ENCODE measurements at regions not wholly inside any gene's neighbourhood (a gene's known extent, or its start where the extent isn't known, plus 50 kb on each side); places are given as distances from the start of the nearest gene placed in this dataset.

- CTCF ChIA-PET, result no interaction called here
- Histone ChIP-seq H3K79me2 (ENCODE audit: control insufficient read depth, insufficient read depth, low read length) (no peaks in the 10 kb centered on the region), H3K9ac (replicated peaks; ENCODE audit: extremely low read depth, insufficient read depth, low read length) (no peak overlapping the region), H3K9me3 (replicated peaks; ENCODE audit: control insufficient read depth, insufficient read depth, low read length) (no peaks in the 10 kb centered on the region), H2AFZ (ENCODE audit: low read depth, low read length) (no peak overlapping the region), H3K9me1 (replicated peaks; ENCODE audit: control insufficient read depth, extremely low read depth, insufficient read depth, low read length) (no peaks in the 10 kb centered on the region), H3K36me3 (ENCODE audit: control insufficient read depth in 2 of 2, extremely low read depth in 1 of 2, insufficient read depth in 2 of 2, low read length in 2 of 2) (no peaks in the 10 kb centered on the region), H3K4me1 (ENCODE audit: control insufficient read depth, extremely low read depth, insufficient read depth, low read length) (no peaks in the 10 kb centered on the region), H3K4me2 (ENCODE audit: insufficient read depth, low read length) (no peak overlapping the region), H3K27me3 (ENCODE audit: control insufficient read depth in 2 of 2, insufficient read depth in 2 of 2, low read length in 2 of 2) (no peaks in the 10 kb centered on the region), H4K20me1 (replicated peaks; ENCODE audit: control insufficient read depth, extremely low read depth, insufficient read depth, low read length) (no peaks in the 10 kb centered on the region), H3K27ac (ENCODE audit: insufficient read depth, low read depth, low read length) (no peak overlapping the region), H3K4me3 (replicated peaks in 1 of 3; ENCODE audit: insufficient read depth in 1 of 3, low read depth in 1 of 3, low read length in 3 of 3) (no peak overlapping the region)
- dilution Hi-C loops (cut with MboI; ENCODE audit: extremely low pct_ligation_motif_present, low sequenced_read_pairs), result no loop called here
- FAIRE-seq (no peak), DNase-seq (ENCODE audit: low read depth, low spot score) (no peak)
- POLR2A ChIA-PET, result no interaction called here
- no peak for TF ChIP-seq CTCF (IDR thresholded peaks at IDR 0.05; ENCODE audit: extremely low read depth in 1 of 2, insufficient read depth in 1 of 2, low read depth in 1 of 2, low read length in 2 of 2)
- TF ChIP-seq FOS (IDR thresholded peaks at IDR 0.05; ENCODE audit: borderline replicate concordance, insufficient read depth, low read length), result no peak
- BruUV-seq (replicated peaks), result no TSS peak
- intact Hi-C loops (cut with micrococcal nuclease), result no loop called here
Observed at GRCh38 chr5:51082741-51083140, 300.5 kb upstream of the ISL1 start.

GRCh38 chr5:51091816-51092215 is 291.4 kb upstream of the ISL1 start:
- Histone ChIP-seq H3K9me3 (replicated peaks; ENCODE audit: control insufficient read depth, insufficient read depth, low read length) (peaks cover 2% of the 10 kb centered on the region), H3K27ac (ENCODE audit: insufficient read depth, low read depth, low read length) (no peak overlapping the region), H2AFZ (ENCODE audit: low read depth, low read length) (no peak overlapping the region), H3K9me1 (replicated peaks; ENCODE audit: control insufficient read depth, extremely low read depth, insufficient read depth, low read length) (no peaks in the 10 kb centered on the region), H4K20me1 (replicated peaks; ENCODE audit: control insufficient read depth, extremely low read depth, insufficient read depth, low read length) (no peaks in the 10 kb centered on the region), H3K4me3 (replicated peaks in 1 of 3; ENCODE audit: insufficient read depth in 1 of 3, low read depth in 1 of 3, low read length in 3 of 3) (no peak overlapping the region), H3K27me3 (ENCODE audit: control insufficient read depth in 2 of 2, insufficient read depth in 2 of 2, low read length in 2 of 2) (no peaks in the 10 kb centered on the region), H3K4me2 (ENCODE audit: insufficient read depth, low read length) (no peak overlapping the region), H3K36me3 (ENCODE audit: control insufficient read depth in 2 of 2, extremely low read depth in 1 of 2, insufficient read depth in 2 of 2, low read length in 2 of 2) (no peaks in the 10 kb centered on the region), H3K79me2 (ENCODE audit: control insufficient read depth, insufficient read depth, low read length) (no peaks in the 10 kb centered on the region), H3K9ac (replicated peaks; ENCODE audit: extremely low read depth, insufficient read depth, low read length) (no peak overlapping the region), H3K4me1 (ENCODE audit: control insufficient read depth, extremely low read depth, insufficient read depth, low read length) (no peaks in the 10 kb centered on the region)
- dilution Hi-C loops (cut with MboI; ENCODE audit: extremely low pct_ligation_motif_present, low sequenced_read_pairs) (no loop called here), intact Hi-C loops (cut with micrococcal nuclease) (no loop called here)
- no TSS peak for BruUV-seq (replicated peaks)
- TF ChIP-seq MYC (IDR thresholded peaks at IDR 0.05; ENCODE audit: low read depth, low read length), result no peak
- TF ChIP-seq FOS (IDR thresholded peaks at IDR 0.05; ENCODE audit: borderline replicate concordance, insufficient read depth, low read length), result no peak
- no peak for TF ChIP-seq CTCF (IDR thresholded peaks at IDR 0.05; ENCODE audit: extremely low read depth in 1 of 2, insufficient read depth in 1 of 2, low read depth in 1 of 2, low read length in 2 of 2)
- TF ChIP-seq POLR2AphosphoS5 (IDR thresholded peaks at IDR 0.05; ENCODE audit: insufficient read depth, low read depth, low read length), result no peak
- TF ChIP-seq GATA2 (IDR thresholded peaks at IDR 0.05; ENCODE audit: insufficient read depth, insufficient read length, low read depth, low read length), result no peak
- no peak for TF ChIP-seq JUN (IDR thresholded peaks at IDR 0.05; ENCODE audit: borderline replicate concordance, insufficient read depth, insufficient read length, low read depth)
- no peak for TF ChIP-seq MAX (IDR thresholded peaks at IDR 0.05; ENCODE audit: insufficient read depth, insufficient read length)
- no peak for TF ChIP-seq EZH2 (IDR thresholded peaks at IDR 0.05; ENCODE audit: borderline replicate concordance, low read depth, low read length, severe bottlenecking)
- TF ChIP-seq POLR2A (IDR thresholded peaks at IDR 0.05; ENCODE audit: low read depth, low read length), result no peak
- ChIA-PET POLR2A (no interaction called here), CTCF (no interaction called here)
- FAIRE-seq (no peak), DNase-seq (ENCODE audit: low read depth, low spot score) (no peak)

Data from endothelial cell of umbilical vein (primary cell).